GM19397 (cell line): ENCODE measurements at regions not wholly inside any gene's neighbourhood (a gene's known extent, or its start where the extent isn't known, plus 50 kb on each side); places are given as distances from the start of the nearest gene placed in this dataset.
A peak's percentile ranks its signal among the peaks of the same experiment; 100 is the strongest.

ENCODE experiments used
- ATAC-seq: cut with Tn5 transposase; IDR thresholded peaks from one replicate; pipeline ENCODE4 v1.9.1; 2021; ENCODE audit warnings: mild to moderate bottlenecking, moderate library complexity; ENCODE audit not compliant: unreplicated experiment

- no peak for ATAC-seq
Measured at GRCh38 chr5:164545507-164545906, 1040.1 kb downstream of the MAT2B start.

GRCh38 chr5:164553851-164554250 is 1048.4 kb downstream of the MAT2B start:
- no peak for ATAC-seq

- no peak for ATAC-seq
Measured at GRCh38 chr5:164555809-164556208, 1050.4 kb downstream of the MAT2B start.

GRCh38 chr5:164560216-164560615 is 1054.8 kb downstream of the MAT2B start:
- no peak for ATAC-seq

- no peak for ATAC-seq
Measured at GRCh38 chr5:164561933-164562872, 1056.8 kb downstream of the MAT2B start.

- ATAC-seq: no peak
Measured at GRCh38 chr5:164563370-164563769, 1058.0 kb downstream of the MAT2B start.

- ATAC-seq: no peak
Measured at GRCh38 chr5:164573397-164573796, 1068.0 kb downstream of the MAT2B start.

- no peak for ATAC-seq
Measured at GRCh38 chr5:164577201-164577600, 1071.8 kb downstream of the MAT2B start.

GRCh38 chr5:164577742-164578141 is 1072.3 kb downstream of the MAT2B start:
- no peak for ATAC-seq

- ATAC-seq: no peak
Measured at GRCh38 chr5:164578401-164578800, 1073.0 kb downstream of the MAT2B start.

- no peak for ATAC-seq
Measured at GRCh38 chr5:164578911-164579310, 1073.5 kb downstream of the MAT2B start.

GRCh38 chr5:164580155-164580554 is 1074.7 kb downstream of the MAT2B start:
- ATAC-seq: no peak

GRCh38 chr5:164581889-164582288 is 1076.5 kb downstream of the MAT2B start:
- ATAC-seq: no peak

GRCh38 chr5:164593982-164594381 is 1088.6 kb downstream of the MAT2B start:
- no peak for ATAC-seq

- ATAC-seq: peak; percentile 92
Measured at GRCh38 chr5:164597293-164597900, 1092.0 kb downstream of the MAT2B start.

- no peak for ATAC-seq
Measured at GRCh38 chr5:164600274-164600673, 1094.9 kb downstream of the MAT2B start.

- ATAC-seq: no peak
Measured at GRCh38 chr5:164600929-164601535, 1095.6 kb downstream of the MAT2B start.

GRCh38 chr5:164608507-164608906 is 1103.1 kb downstream of the MAT2B start:
- no peak for ATAC-seq

- ATAC-seq: no peak
Measured at GRCh38 chr5:164610374-164610773, 1105.0 kb downstream of the MAT2B start.

- ATAC-seq: no peak
Measured at GRCh38 chr5:164614707-164615106, 1109.3 kb downstream of the MAT2B start.

GRCh38 chr5:164617290-164617689 is 1111.9 kb downstream of the MAT2B start:
- ATAC-seq: no peak

GRCh38 chr5:164627021-164627420 is 1121.6 kb downstream of the MAT2B start:
- ATAC-seq: no peak
